ENCODE measurements at regions not wholly inside any gene's neighbourhood (a gene's known extent, or its start where the extent isn't known, plus 50 kb on each side); places are given as distances from the start of the nearest gene placed in this dataset.

DNA sequence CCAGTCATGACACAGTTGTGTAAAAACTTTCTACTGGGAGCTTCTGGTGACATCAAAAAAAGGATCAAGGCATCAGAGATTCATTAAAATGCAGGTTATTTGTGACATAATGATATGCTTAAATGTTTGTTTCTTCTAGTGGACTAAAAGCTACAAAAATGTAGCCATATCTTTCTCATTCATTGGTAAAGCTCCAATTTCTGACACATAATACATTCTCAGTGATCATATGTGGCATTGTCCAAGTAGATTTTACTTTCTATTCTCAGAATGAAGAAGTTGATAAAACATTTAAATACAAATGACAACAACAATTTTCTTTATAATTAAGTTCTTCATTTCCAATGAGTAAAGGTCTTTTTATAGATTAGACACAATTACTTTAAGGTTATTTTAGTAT, 71.0 kb upstream of the ARHGEF26 start:
- H3K27me3 ChIP-seq (ENCODE audit: control insufficient read depth in 3 of 3, insufficient read depth in 3 of 3, low read length in 3 of 3) = no peaks in the 10 kb centered on the region
- H3K4me3 ChIP-seq (ENCODE audit: low read depth in 1 of 3, low read length in 3 of 3) = no peak overlapping the region
- no peaks in the 10 kb centered on the region for H3K4me1 ChIP-seq (ENCODE audit: control insufficient read depth in 3 of 3, insufficient read depth in 2 of 3, low read depth in 1 of 3, low read length in 2 of 3)
- H3K36me3 ChIP-seq (ENCODE audit: control insufficient read depth in 3 of 3, insufficient read depth in 2 of 3, low read depth in 1 of 3, low read length in 3 of 3) = no peaks in the 10 kb centered on the region
- no peaks in the 10 kb centered on the region for H3K9me3 ChIP-seq (ENCODE audit: control insufficient read depth in 2 of 2, insufficient read depth in 1 of 2, low read depth in 1 of 2, low read length in 1 of 2)
- FAIRE-seq (no peak), DNase-seq (no peak)
- no peak overlapping the region for H3K27ac ChIP-seq (ENCODE audit: low read depth in 1 of 3, low read length in 2 of 3)

DNA sequence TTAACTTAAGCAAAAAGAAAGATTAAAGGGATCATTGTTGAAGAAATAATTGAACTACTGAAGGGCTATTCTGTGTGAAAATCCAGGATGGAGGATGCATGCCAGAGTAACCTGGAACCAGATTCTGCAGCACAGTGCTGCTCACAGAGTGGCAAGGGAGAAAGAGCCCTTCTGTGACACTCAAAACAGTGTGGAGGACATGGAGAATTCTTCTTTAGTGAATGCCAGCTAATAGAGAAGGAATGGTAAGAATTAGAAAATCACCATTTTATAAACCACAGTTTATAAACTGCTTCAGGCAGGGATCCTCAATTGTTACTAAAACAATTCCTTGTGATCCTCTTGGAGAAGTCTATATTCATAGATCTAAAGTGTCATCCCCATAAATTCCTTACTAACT, 70.4 kb upstream of the ARHGEF26 start:
- H3K4me1 ChIP-seq (ENCODE audit: control insufficient read depth in 3 of 3, insufficient read depth in 2 of 3, low read depth in 1 of 3, low read length in 2 of 3) = no peaks in the 10 kb centered on the region
- no peaks in the 10 kb centered on the region for H3K36me3 ChIP-seq (ENCODE audit: control insufficient read depth in 3 of 3, insufficient read depth in 2 of 3, low read depth in 1 of 3, low read length in 3 of 3)
- FAIRE-seq (no peak), DNase-seq (no peak)
- H3K27me3 ChIP-seq (ENCODE audit: control insufficient read depth in 3 of 3, insufficient read depth in 3 of 3, low read length in 3 of 3) = no peaks in the 10 kb centered on the region
- H3K9me3 ChIP-seq (ENCODE audit: control insufficient read depth in 2 of 2, insufficient read depth in 1 of 2, low read depth in 1 of 2, low read length in 1 of 2) = no peaks in the 10 kb centered on the region
- no peak overlapping the region for H3K4me3 ChIP-seq (ENCODE audit: low read depth in 1 of 3, low read length in 3 of 3)
- no peak overlapping the region for H3K27ac ChIP-seq (ENCODE audit: low read depth in 1 of 3, low read length in 2 of 3)

DNA sequence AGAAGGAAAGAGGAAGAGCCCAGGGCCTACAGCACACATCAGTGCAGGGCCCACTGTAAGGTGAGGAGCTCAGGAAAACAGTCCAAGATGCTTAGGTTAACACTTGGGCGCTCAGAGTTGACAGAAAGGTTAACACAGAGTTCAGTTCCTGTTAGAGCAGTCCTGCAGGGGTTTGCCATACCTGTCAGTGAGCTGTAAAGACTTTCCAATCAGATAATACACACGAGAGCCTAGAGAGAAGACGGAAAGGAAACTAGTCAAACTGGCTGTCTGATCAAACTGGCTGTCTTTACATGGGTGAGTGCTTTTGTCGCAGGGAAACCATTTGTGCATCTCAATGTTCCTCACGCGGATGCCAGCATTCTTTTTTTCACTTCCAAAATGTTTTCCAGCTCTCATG, 61.4 kb upstream of the ARHGEF26 start:
- DNase-seq = peak; percentile 4 to 9
- no peak overlapping the region for H3K27ac ChIP-seq (ENCODE audit: low read depth in 1 of 3, low read length in 2 of 3)
- 38 to 52% (median 47%) methylated on average over 6 of the region's 6 CpGs for WGBS, 3 donors
- no peaks in the 10 kb centered on the region for H3K9me3 ChIP-seq (ENCODE audit: control insufficient read depth in 2 of 2, insufficient read depth in 1 of 2, low read depth in 1 of 2, low read length in 1 of 2)
- H3K36me3 ChIP-seq (ENCODE audit: control insufficient read depth in 3 of 3, insufficient read depth in 2 of 3, low read depth in 1 of 3, low read length in 3 of 3) = no peaks in the 10 kb centered on the region
- H3K4me3 ChIP-seq (ENCODE audit: low read depth in 1 of 3, low read length in 3 of 3) = no peak overlapping the region
- FAIRE-seq = no peak
- no peaks in the 10 kb centered on the region for H3K27me3 ChIP-seq (ENCODE audit: control insufficient read depth in 3 of 3, insufficient read depth in 3 of 3, low read length in 3 of 3)
- no peaks in the 10 kb centered on the region for H3K4me1 ChIP-seq (ENCODE audit: control insufficient read depth in 3 of 3, insufficient read depth in 2 of 3, low read depth in 1 of 3, low read length in 2 of 3)

DNA sequence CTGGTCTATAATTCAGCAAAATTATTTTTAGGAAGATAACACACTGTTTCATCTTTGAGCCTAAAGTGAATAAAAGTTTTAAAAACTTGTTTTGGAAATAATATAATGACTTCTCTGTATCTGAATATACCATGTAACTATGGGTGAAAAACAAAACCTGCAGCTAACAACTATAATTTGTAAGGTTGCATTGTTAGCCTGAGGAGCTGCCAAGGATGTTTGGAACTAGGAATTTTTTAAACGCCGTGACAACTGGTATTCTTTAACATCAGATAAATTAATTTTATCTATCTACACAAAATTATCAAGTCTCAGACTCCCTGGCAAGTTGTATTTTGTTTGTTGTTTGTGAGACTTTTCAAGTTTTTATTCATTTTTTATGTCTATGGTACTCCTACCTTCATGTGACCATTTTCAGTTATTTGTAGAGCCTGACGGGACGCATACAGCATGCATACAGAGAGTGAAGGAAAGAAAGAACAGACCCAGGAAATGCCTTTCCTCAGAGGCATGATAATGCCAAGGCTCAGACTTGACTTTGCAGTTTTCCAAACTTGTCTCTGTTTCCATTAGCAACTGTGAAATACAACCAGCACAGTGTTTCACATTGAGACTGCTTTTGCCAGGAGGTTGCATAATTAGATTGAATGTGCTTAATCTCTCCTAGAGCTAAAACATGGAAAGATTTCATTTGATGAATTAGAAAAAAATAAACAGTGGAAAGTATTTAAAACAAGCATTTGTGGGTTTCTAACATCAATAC, 60.8 kb upstream of the ARHGEF26 start:
- 67 to 84% (median 80%) methylated on average over 4 of the region's 4 CpGs for WGBS, 3 donors
- no peaks in the 10 kb centered on the region for H3K4me1 ChIP-seq (ENCODE audit: control insufficient read depth in 3 of 3, insufficient read depth in 2 of 3, low read depth in 1 of 3, low read length in 2 of 3)
- H3K27me3 ChIP-seq (ENCODE audit: control insufficient read depth in 3 of 3, insufficient read depth in 3 of 3, low read length in 3 of 3) = no peaks in the 10 kb centered on the region
- DNase-seq (no peak), FAIRE-seq (no peak)
- H3K9me3 ChIP-seq (ENCODE audit: control insufficient read depth in 2 of 2, insufficient read depth in 1 of 2, low read depth in 1 of 2, low read length in 1 of 2) = no peaks in the 10 kb centered on the region
- no peak overlapping the region for H3K27ac ChIP-seq (ENCODE audit: low read depth in 1 of 3, low read length in 2 of 3)
- H3K36me3 ChIP-seq (ENCODE audit: control insufficient read depth in 3 of 3, insufficient read depth in 2 of 3, low read depth in 1 of 3, low read length in 3 of 3) = no peaks in the 10 kb centered on the region
- no peak overlapping the region for H3K4me3 ChIP-seq (ENCODE audit: low read depth in 1 of 3, low read length in 3 of 3)

DNA sequence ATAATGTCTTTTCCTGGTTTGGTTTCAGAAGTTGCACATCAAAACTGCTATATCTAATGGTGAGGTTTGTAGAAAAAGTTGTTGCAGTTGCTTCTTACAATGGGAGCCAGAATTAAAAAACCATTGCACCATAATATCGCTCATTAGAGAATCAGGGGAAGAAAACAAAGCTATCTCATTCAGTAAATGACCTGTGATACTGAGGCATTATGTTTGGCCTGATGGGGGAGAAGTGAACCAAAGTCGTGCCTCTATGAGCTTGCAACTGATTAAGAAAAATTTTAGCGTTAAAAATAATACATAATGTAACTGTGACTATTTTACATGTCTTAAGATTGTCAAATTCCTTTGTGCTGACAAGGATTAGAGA, 60.2 kb upstream of the ARHGEF26 start:
- no peaks in the 10 kb centered on the region for H3K27me3 ChIP-seq (ENCODE audit: control insufficient read depth in 3 of 3, insufficient read depth in 3 of 3, low read length in 3 of 3)
- WGBS, 3 donors = 61 to 66% (median 66%) methylated on average over 3 of the region's 3 CpGs
- H3K9me3 ChIP-seq (ENCODE audit: control insufficient read depth in 2 of 2, insufficient read depth in 1 of 2, low read depth in 1 of 2, low read length in 1 of 2) = no peaks in the 10 kb centered on the region
- DNase-seq (no peak), FAIRE-seq (no peak)
- H3K4me3 ChIP-seq (ENCODE audit: low read depth in 1 of 3, low read length in 3 of 3) = no peak overlapping the region
- no peak overlapping the region for H3K27ac ChIP-seq (ENCODE audit: low read depth in 1 of 3, low read length in 2 of 3)
- H3K4me1 ChIP-seq (ENCODE audit: control insufficient read depth in 3 of 3, insufficient read depth in 2 of 3, low read depth in 1 of 3, low read length in 2 of 3) = no peaks in the 10 kb centered on the region
- H3K36me3 ChIP-seq (ENCODE audit: control insufficient read depth in 3 of 3, insufficient read depth in 2 of 3, low read depth in 1 of 3, low read length in 3 of 3) = no peaks in the 10 kb centered on the region

DNA sequence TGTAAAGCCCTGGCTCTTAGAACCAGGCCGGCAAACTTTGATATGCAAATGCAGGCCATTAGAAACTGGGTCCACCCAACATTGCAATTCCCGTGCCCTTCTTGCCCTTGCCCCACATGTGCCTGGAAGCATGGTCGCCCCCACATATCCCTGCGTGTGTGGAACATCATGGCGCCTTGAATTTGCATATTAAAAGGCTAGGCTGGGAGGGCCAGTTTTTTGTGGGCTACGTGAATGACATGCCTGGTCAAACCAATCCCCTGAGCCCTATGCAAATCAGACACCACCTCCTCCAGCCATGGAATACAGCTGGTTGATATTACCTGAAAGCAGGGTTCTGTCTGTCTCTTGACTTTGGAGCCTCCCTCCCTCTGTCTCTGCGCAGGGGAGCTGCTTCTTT, 58.7 kb upstream of the ARHGEF26 start:
- Histone ChIP-seq H3K4me3 (ENCODE audit: low read depth in 1 of 3, low read length in 3 of 3) (no peak overlapping the region), H3K27ac (ENCODE audit: low read depth in 1 of 3, low read length in 2 of 3) (no peak overlapping the region), H3K4me1 (ENCODE audit: control insufficient read depth in 3 of 3, insufficient read depth in 2 of 3, low read depth in 1 of 3, low read length in 2 of 3) (no peaks in the 10 kb centered on the region), H3K36me3 (ENCODE audit: control insufficient read depth in 3 of 3, insufficient read depth in 2 of 3, low read depth in 1 of 3, low read length in 3 of 3) (no peaks in the 10 kb centered on the region), H3K27me3 (ENCODE audit: control insufficient read depth in 3 of 3, insufficient read depth in 3 of 3, low read length in 3 of 3) (no peaks in the 10 kb centered on the region), H3K9me3 (ENCODE audit: control insufficient read depth in 2 of 2, insufficient read depth in 1 of 2, low read depth in 1 of 2, low read length in 1 of 2) (no peaks in the 10 kb centered on the region)
- 83 to 89% (median 88%) methylated on average over 7 of the region's 7 CpGs for WGBS, 3 donors
- DNase-seq = no peak
- no peak for FAIRE-seq

DNA sequence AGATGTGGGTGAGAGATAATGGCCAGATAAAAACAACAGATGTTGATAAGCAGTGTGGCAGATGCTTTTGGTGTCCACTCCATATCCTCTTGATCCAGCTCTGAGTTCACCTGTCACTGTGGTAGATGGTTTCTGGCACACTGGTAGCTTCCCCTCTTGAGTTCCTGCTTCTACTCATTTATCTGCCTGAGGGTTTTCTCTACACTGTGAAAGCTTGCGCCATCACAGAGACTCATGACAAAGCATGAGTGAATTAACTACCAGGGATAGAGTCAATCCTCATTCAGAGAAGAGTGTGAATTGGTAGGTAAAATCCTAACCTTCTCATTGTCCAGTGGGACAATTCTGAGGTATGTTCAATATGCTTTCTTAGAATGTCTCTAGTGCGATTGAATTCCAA, 50.0 kb upstream of the ARHGEF26 start:
- Histone ChIP-seq H3K27me3 (ENCODE audit: control insufficient read depth in 3 of 3, insufficient read depth in 3 of 3, low read length in 3 of 3) (no peaks in the 10 kb centered on the region), H3K9me3 (ENCODE audit: control insufficient read depth in 2 of 2, insufficient read depth in 1 of 2, low read depth in 1 of 2, low read length in 1 of 2) (peaks cover 0 to 2% of the 10 kb centered on the region in 2 donors), H3K36me3 (ENCODE audit: control insufficient read depth in 3 of 3, insufficient read depth in 2 of 3, low read depth in 1 of 3, low read length in 3 of 3) (no peaks in the 10 kb centered on the region), H3K4me3 (ENCODE audit: low read depth in 1 of 3, low read length in 3 of 3) (no peak overlapping the region), H3K4me1 (ENCODE audit: control insufficient read depth in 3 of 3, insufficient read depth in 2 of 3, low read depth in 1 of 3, low read length in 2 of 3) (no peaks in the 10 kb centered on the region), H3K27ac (ENCODE audit: low read depth in 1 of 3, low read length in 2 of 3) (no peak overlapping the region)
- WGBS, 3 donors = 93 to 95% (median 94%) methylated on average over 2 of the region's 2 CpGs
- no peak for FAIRE-seq
- no peak for DNase-seq
